GM19455 (cell line): ENCODE measurements at regions not wholly inside any gene's neighbourhood (a gene's known extent, or its start where the extent isn't known, plus 50 kb on each side); places are given as distances from the start of the nearest gene placed in this dataset.
"Not testable (repeated sequence)": the region's sequence is repeated elsewhere in the genome, so short reads cannot be mapped to it uniquely, and the experiment has no call there.

Source experiments
- ATAC-seq: cut with Tn5 transposase; IDR thresholded peaks from one replicate; pipeline ENCODE4 v1.9.1; 2021; ENCODE audit not compliant: unreplicated experiment

GRCh38 chr9:2243666-2244555 lies 228.8 kb downstream of the SMARCA2 start:
- no peak for ATAC-seq

DNA sequence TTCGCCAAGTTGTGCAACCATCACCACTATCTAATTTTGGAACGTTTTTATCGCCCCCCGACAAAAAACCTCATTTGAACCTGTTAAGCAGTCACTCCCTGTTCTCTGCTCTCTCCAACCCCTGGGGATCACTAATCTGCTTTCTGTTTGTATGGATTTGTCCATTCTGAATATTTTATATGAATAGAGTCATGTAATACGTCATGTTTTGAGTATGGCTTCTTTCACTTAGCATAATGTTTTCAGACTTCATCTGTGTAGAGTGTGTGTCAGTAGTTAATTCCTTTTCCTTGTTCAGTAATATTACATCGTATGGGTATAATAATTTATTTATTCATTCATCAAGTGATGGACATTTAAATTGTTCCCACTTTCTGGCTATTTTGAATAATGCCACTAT lies 232.2 kb downstream of the SMARCA2 start:
- ATAC-seq = no peak

- ATAC-seq = no peak
Measured at GRCh38 chr9:2248768-2249265, 233.7 kb downstream of the SMARCA2 start.

- ATAC-seq = no peak
Measured at GRCh38 chr9:2253636-2254580, 238.8 kb downstream of the SMARCA2 start.

- no peak for ATAC-seq
Measured at GRCh38 chr9:2255128-2255527, 240.0 kb downstream of the SMARCA2 start.

DNA sequence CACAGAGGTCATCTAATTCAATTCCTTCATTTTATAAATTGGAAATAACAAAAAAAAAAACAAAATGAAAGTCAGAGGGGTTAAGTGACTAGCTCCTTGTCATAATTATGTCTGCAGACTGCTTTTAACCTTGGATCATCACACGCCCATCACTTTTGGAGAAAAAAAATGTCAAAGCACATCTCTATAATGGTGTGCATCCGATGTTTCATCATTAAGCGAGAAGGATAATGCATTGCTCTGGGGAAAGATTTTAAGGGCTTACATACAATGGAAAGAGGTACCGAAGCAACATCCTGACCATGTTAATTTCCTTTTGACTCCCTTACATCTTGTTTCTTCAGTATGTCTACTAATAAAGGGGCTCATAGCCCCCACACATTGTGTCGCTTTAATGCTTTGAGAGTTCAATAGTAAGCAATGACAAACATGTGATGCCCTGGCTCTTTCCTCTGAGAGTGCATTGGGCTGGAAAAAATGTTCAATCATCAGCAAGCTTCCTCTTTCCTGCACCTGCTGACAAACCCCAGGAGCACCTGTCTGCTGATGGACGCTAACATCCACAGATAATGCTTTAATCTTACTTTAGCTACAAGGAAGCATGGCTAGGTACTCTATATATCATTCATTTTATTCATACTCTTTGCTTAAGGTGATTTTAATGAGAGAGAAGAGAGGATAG lies 242.2 kb downstream of the SMARCA2 start:
- ATAC-seq = no peak

- ATAC-seq = no peak
Measured at GRCh38 chr9:2260417-2261306, 245.5 kb downstream of the SMARCA2 start.

DNA sequence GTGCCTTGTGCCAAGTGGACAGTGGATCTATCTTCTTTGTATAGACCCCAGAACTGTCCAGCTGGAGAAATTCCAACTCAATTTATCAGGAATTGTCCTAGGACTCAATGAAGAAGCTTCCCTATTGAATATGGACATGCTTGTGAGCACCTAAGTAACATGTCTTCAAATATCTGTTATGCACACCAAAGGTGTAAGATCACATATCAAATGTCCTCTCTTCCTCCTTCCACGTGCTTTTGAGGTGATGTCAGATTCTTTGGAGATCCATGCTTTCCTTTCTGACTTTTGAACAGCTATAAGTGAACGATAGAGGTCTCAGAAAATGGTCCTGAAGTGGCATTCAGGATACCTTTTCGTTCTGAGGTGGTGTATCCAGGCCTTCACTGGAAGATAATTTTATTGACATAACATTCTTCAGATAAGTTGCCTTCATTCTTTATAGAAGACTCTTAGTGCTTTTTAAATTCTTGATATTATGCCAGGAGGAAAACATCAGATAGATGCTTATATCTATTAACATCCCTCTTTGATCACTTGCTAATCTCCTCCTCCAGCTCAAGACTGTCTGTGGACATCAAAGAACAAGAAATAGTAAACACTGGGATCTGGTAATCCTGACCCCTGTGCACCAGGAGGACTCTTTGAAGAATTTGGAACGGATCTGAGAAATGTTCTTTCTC lies 246.4 kb downstream of the SMARCA2 start:
- no peak for ATAC-seq

DNA sequence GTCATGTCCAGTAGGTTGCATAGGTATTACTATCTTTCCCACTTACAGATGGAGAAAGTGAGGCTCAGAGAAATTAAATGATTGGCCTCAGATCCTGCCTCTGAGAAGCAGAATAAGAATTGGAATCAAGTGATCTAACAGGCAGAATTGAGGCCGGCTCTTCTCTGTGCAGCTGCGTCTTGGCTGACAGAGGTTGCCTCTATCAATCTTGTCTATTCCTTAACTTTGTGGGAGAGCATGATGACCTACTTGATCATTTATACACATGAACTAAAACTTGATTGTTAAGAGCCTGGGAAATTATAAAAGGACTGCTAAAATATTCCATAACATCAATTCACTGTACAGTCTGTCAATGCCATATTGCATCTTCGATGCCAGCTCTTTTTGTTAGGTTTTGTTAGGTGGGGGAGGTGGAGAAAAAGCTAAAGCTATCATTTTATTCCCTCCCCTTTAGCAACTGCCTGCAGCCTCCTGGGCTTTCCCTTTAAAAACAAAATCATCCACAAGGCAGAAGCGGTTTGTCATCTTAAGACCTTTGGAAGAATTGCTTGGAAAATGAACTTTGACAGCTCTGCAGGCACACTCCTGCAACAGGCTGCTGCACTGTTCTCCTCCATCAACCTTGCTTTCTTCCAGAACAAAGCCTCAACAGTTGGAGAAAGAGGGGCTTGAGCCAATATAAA lies 247.4 kb downstream of the SMARCA2 start:
- ATAC-seq = no peak

- no peak for ATAC-seq
Measured at GRCh38 chr9:2263111-2263510, 248.0 kb downstream of the SMARCA2 start.

DNA sequence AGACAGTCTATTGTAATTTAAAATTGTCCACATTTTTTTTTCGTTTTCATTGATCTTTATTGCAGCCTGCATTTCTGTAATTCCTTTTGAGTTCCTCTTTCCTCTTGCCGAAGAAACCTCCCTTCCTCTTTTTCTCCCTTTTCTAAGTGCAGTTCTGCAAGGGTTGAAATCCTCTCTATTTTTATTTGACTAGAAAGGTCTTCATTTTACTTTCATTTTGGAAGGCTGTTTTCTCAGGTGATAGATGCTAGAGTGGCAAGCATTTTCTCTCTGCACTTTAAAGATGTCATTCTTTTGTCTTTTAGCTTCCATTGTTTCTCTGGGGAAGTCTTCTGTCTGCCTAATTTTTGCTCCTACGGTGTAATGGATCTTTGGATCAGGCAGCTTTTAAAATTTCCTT lies 248.5 kb downstream of the SMARCA2 start:
- no peak for ATAC-seq

- ATAC-seq = no peak
Measured at GRCh38 chr9:2264081-2264480, 248.9 kb downstream of the SMARCA2 start.

DNA sequence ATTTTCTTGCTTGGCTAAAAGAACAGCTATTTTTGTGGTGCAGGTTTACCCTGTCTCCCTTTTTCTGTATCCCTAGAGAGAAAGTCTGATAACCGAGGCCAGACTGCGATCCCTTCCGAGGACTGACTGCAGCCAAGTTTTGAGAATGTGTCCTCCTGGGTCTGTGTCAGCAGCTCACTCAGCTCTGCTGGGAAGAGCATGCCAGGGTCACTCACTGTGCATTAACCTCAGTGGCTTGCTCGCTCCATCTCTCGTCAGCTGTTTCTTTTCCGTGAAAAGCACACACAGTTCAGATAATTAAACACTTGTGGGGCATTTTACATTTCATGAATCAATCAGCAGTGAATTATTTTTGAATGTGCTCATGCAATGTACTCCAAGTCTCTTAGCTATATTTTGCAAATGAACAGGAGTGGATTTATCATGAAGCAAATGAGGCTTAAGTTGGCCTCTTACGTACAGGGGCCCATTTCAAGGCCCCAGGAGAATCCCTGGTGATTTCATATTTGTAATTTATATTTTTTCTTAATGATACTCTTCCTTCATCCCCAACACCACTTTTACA lies 252.1 kb downstream of the SMARCA2 start:
- no peak for ATAC-seq

- ATAC-seq = no peak
Measured at GRCh38 chr9:2269778-2270177, 254.6 kb downstream of the SMARCA2 start.

- no peak for ATAC-seq
Measured at GRCh38 chr9:2270565-2270964, 255.4 kb downstream of the SMARCA2 start.

DNA sequence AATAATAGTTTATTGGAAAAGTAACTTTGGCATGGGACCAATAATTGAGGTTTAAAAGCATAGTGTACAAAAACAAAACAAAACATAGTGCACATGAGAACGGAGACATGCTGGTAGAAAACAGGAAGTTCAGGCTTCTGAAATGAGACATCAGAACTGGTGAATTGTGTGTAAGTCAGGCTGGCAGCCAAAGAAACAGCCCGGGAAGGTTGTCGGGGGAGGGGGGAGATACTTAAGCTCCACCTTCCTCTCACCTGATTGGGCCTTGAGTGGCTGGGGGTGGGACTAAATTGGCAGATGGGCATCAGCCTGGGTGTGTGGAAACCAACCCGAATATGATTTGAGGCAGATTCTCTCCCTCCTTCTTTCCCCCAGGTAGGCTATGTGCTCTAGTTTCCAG lies 256.3 kb downstream of the SMARCA2 start:
- ATAC-seq = no peak

DNA sequence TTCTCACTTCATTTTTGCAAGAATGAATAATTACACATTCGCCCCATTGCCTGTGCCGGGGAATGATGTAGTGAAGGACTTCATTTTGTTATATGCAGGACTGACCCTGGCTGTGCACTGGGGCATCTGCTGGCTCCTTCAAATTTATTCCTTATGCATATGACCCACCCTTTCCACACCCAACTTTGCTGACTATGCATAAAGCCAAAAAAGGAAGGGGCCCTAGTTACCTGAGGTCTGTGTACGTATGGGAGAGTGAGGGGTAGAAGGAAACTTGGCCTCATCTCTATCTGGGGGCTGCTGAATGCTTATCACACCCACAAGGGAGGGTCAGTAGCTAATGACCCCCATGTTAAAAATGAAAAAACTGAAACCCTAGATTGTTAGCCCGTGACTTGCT lies 259.6 kb downstream of the SMARCA2 start:
- ATAC-seq = no peak

GRCh38 chr9:2276296-2276695 lies 261.1 kb downstream of the SMARCA2 start:
- ATAC-seq = no peak

DNA sequence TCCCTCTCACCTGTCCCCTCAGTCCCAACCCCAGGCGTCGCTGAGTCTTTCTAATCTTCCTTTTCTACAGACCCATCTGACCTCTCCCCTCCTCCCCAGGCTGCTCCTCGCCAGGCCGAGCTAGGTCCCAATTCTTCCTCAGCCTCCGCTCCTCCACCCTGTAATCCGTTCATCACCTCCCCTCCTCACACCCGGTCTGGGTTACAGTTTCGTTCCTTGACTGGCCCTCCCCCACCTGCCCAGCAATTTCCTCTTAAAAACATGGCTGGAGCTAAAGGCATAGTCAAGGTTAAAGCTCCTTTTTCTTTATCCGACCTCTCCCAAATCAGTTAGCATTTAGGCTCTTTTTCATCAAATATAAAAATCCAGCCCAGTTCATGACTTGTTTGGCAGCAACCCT lies 262.0 kb downstream of the SMARCA2 start:
- ATAC-seq = not testable (repeated sequence)
